ENCODE measurements at regions not wholly inside any gene's neighbourhood (a gene's known extent, or its start where the extent isn't known, plus 50 kb on each side); places are given as distances from the start of the nearest gene placed in this dataset.

DNA sequence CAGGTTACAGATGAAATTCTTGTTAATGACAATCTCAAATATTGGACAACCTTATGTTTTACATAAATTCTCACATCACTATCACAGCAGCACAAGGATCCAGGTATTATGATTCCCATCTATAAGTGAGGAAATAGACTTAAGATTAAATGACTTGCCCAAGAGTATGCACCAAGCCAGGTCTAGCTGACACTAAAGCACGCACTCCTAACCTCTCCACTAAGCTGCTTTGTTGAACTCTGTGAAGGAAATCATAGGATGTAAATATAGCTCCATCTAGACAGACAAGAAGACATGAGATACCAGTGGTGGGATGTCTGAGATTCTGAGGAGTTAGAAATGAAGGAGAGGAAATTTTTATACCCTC is 87.9 kb downstream of the PHLDA1 start:
- TF ChIP-seq POLR2A (IDR thresholded peaks at IDR 0.05), result no peak
- TF ChIP-seq, protein P1, sequence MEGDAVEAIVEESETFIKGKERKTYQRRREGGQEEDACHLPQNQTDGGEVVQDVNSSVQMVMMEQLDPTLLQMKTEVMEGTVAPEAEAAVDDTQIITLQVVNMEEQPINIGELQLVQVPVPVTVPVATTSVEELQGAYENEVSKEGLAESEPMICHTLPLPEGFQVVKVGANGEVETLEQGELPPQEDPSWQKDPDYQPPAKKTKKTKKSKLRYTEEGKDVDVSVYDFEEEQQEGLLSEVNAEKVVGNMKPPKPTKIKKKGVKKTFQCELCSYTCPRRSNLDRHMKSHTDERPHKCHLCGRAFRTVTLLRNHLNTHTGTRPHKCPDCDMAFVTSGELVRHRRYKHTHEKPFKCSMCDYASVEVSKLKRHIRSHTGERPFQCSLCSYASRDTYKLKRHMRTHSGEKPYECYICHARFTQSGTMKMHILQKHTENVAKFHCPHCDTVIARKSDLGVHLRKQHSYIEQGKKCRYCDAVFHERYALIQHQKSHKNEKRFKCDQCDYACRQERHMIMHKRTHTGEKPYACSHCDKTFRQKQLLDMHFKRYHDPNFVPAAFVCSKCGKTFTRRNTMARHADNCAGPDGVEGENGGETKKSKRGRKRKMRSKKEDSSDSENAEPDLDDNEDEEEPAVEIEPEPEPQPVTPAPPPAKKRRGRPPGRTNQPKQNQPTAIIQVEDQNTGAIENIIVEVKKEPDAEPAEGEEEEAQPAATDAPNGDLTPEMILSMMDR (IDR thresholded peaks at IDR 0.05), result no peak
- no peak for TF ChIP-seq POLR2AphosphoS5 (IDR thresholded peaks at IDR 0.05; ENCODE audit: insufficient read depth in 1 of 2, low read depth in 1 of 2)

Data from vagina (tissue), 2 donors.